Breast epithelium (tissue), 3 donors: ENCODE measurements at regions not wholly inside any gene's neighbourhood (a gene's known extent, or its start where the extent isn't known, plus 50 kb on each side); places are given as distances from the start of the nearest gene placed in this dataset.

Experiments used
- CTCF ChIP-seq, 3 donors: fragments of 450-650 bp; IDR thresholded peaks; one replicate each; pipeline ENCODE4 v1.5.1; 2016 to 2017; ENCODE audit warnings: antibody characterized with exemption in 3 of 3, mild to moderate bottlenecking in 3 of 3, moderate library complexity in 3 of 3
- POLR2A ChIP-seq: fragments of 450-650 bp; IDR thresholded peaks from one replicate; pipeline ENCODE4 v1.6.1; 2016; ENCODE audit warnings: antibody characterized with exemption, mild to moderate bottlenecking, moderate library complexity
- POLR2AphosphoS5 ChIP-seq, 3 donors: sonication (generic); formaldehyde crosslinking; IDR thresholded peaks; one replicate each; pipeline ENCODE4 v1.6.1; 2017; ENCODE audit warnings: antibody characterized with exemption in 3 of 3

GRCh38 chr3:168396861-168397260 lies 301.1 kb upstream of the GOLIM4 start:
- TF ChIP-seq CTCF (IDR thresholded peaks at IDR 0.05) (no peak), POLR2A (no peak), POLR2AphosphoS5 (IDR thresholded peaks at IDR 0.05) (no peak)
